Astrocyte (in vitro differentiated cells and primary cell): ENCODE measurements at regions not wholly inside any gene's neighbourhood (a gene's known extent, or its start where the extent isn't known, plus 50 kb on each side); places are given as distances from the start of the nearest gene placed in this dataset.
"Not testable (repeated sequence)": the region's sequence is repeated elsewhere in the genome, so short reads cannot be mapped to it uniquely, and the experiment has no call there.

Source experiments
- DNase-seq: peaks from one replicate; pipeline ENCODE4 v3.0.0-alpha.2; 2010; ENCODE audit warnings: low read depth
- FAIRE-seq: peaks from 2 replicates; lab custom pipeline; 2011; peaks lifted over from hg19 to GRCh38; lab: Jason Lieb, UNC
- H2AFZ ChIP-seq: 2 replicates; pipeline ENCODE4 v1.6.0; 2012; ENCODE audit warnings: low read depth, low read length, inconsistent platforms
- H3K27ac ChIP-seq: 2 replicates; pipeline ENCODE4 v1.5.1; 2011; ENCODE audit warnings: low read depth, low read length, inconsistent platforms
- H3K27me3 ChIP-seq: 2 replicates; pipeline ENCODE4 v1.6.0; 2011; ENCODE audit warnings: low read length, inconsistent platforms; ENCODE audit not compliant: insufficient read depth
- H3K36me3 ChIP-seq: 2 replicates; pipeline ENCODE4 v1.5.1; 2011; ENCODE audit warnings: low read length, inconsistent platforms; ENCODE audit not compliant: insufficient read depth
- H3K4me1 ChIP-seq: 2 replicates; pipeline ENCODE4 v1.5.1; 2011; ENCODE audit warnings: low read length, inconsistent platforms; ENCODE audit not compliant: insufficient read depth
- H3K4me2 ChIP-seq: 2 replicates; pipeline ENCODE4 v1.6.0; 2012; ENCODE audit warnings: low read length, inconsistent platforms
- H3K4me3 ChIP-seq: 2 replicates; pipeline ENCODE4 v1.5.1; 2011; ENCODE audit warnings: low read depth, mild to moderate bottlenecking, low read length, inconsistent platforms; ENCODE audit not compliant: insufficient read depth
- H3K79me2 ChIP-seq: 2 replicates; pipeline ENCODE4 v1.6.0; 2012; ENCODE audit warnings: mild to moderate bottlenecking, low read length, inconsistent platforms; ENCODE audit not compliant: insufficient read depth
- H3K9ac ChIP-seq: 2 replicates; pipeline ENCODE4 v1.6.0; 2012; ENCODE audit warnings: mild to moderate bottlenecking, low read length, inconsistent platforms
- H3K9me3 ChIP-seq: 2 replicates; pipeline ENCODE4 v1.5.1; 2012; ENCODE audit warnings: low read depth, mild to moderate bottlenecking, low read length, inconsistent platforms; ENCODE audit not compliant: insufficient read depth
- H4K20me1 ChIP-seq: 2 replicates; pipeline ENCODE4 v1.6.0; 2012; ENCODE audit warnings: low read length, inconsistent platforms; ENCODE audit not compliant: insufficient read depth
- H3K27ac Mint-ChIP-seq: one replicate; pipeline ENCODE4 v1.8.0; 2021; ENCODE audit warnings: mild to moderate bottlenecking, mixed read lengths; ENCODE audit not compliant: unreplicated experiment
- H3K27me3 Mint-ChIP-seq: one replicate; pipeline ENCODE4 v1.8.0; 2021; ENCODE audit warnings: low read depth, mixed read lengths; ENCODE audit not compliant: unreplicated experiment
- H3K36me3 Mint-ChIP-seq: one replicate; pipeline ENCODE4 v1.8.0; 2021; ENCODE audit warnings: low read depth, mixed read lengths; ENCODE audit not compliant: unreplicated experiment
- H3K4me1 Mint-ChIP-seq: one replicate; pipeline ENCODE4 v1.8.0; 2021; ENCODE audit warnings: low read depth, mixed read lengths; ENCODE audit not compliant: unreplicated experiment
- H3K4me3 Mint-ChIP-seq: one replicate; pipeline ENCODE4 v1.8.0; 2021; ENCODE audit warnings: mild to moderate bottlenecking, moderate library complexity, mixed read lengths; ENCODE audit not compliant: unreplicated experiment
- H3K9me3 Mint-ChIP-seq: one replicate; pipeline ENCODE4 v1.8.0; 2021; ENCODE audit warnings: mild to moderate bottlenecking, mixed read lengths; ENCODE audit not compliant: unreplicated experiment
- EZH2 ChIP-seq: IDR thresholded peaks from 2 replicates; pipeline ENCODE4 v1.6.1; 2012; ENCODE audit warnings: mild to moderate bottlenecking, low read length, inconsistent platforms; ENCODE audit not compliant: insufficient read depth
- TF ChIP-seq, protein P1 (sequence below): IDR thresholded peaks from 2 replicates; pipeline ENCODE4 v1.5.1; 2011; ENCODE audit warnings: low read depth, mild to moderate bottlenecking, inconsistent platforms, low read length, moderate library complexity; ENCODE audit not compliant: insufficient read depth

DNA sequence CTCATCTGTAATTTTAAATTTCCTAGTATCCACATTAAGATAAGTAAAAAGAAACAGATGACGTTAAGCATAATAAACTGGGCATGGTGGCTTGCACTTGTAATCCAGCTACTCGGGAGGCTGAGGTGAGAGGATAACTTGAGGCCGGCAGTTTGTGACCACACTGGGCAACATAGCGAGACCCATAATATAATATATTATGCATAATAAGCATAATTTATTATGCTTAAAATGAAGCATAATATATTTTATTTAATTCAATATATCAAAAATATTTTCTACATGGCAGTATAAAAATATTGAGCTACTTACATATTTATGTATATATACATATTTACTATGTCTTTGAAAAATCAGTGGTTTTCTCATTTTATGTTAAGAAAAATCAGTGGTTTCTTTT lies 128.3 kb downstream of the GOSR1 start:
- Histone ChIP-seq H3K4me1 (peaks cover 8% of the 10 kb centered on the region), H3K27ac (no peak overlapping the region), H3K36me3 (no peaks in the 10 kb centered on the region), H3K4me3 (no peak overlapping the region), H3K79me2 (peaks cover 57% of the 10 kb centered on the region), H3K27me3 (no peaks in the 10 kb centered on the region), H2AFZ (no peak overlapping the region), H3K9ac (no peak overlapping the region), H3K9me3 (no peaks in the 10 kb centered on the region), H3K4me2 (no peak overlapping the region), H4K20me1 (peaks cover 26% of the 10 kb centered on the region)
- TF ChIP-seq, protein P1, sequence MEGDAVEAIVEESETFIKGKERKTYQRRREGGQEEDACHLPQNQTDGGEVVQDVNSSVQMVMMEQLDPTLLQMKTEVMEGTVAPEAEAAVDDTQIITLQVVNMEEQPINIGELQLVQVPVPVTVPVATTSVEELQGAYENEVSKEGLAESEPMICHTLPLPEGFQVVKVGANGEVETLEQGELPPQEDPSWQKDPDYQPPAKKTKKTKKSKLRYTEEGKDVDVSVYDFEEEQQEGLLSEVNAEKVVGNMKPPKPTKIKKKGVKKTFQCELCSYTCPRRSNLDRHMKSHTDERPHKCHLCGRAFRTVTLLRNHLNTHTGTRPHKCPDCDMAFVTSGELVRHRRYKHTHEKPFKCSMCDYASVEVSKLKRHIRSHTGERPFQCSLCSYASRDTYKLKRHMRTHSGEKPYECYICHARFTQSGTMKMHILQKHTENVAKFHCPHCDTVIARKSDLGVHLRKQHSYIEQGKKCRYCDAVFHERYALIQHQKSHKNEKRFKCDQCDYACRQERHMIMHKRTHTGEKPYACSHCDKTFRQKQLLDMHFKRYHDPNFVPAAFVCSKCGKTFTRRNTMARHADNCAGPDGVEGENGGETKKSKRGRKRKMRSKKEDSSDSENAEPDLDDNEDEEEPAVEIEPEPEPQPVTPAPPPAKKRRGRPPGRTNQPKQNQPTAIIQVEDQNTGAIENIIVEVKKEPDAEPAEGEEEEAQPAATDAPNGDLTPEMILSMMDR, result no peak
- TF ChIP-seq EZH2, result no peak
- no peaks in the 10 kb centered on the region for H3K27me3 Mint-ChIP-seq
- DNase-seq, result no peak
- peaks cover 13% of the 10 kb centered on the region for H3K4me1 Mint-ChIP-seq
- FAIRE-seq, result no peak
- no peaks in the 10 kb centered on the region for H3K36me3 Mint-ChIP-seq
- H3K9me3 Mint-ChIP-seq, result no peaks in the 10 kb centered on the region
- H3K4me3 Mint-ChIP-seq, result no peak overlapping the region
- no peak overlapping the region for H3K27ac Mint-ChIP-seq

DNA sequence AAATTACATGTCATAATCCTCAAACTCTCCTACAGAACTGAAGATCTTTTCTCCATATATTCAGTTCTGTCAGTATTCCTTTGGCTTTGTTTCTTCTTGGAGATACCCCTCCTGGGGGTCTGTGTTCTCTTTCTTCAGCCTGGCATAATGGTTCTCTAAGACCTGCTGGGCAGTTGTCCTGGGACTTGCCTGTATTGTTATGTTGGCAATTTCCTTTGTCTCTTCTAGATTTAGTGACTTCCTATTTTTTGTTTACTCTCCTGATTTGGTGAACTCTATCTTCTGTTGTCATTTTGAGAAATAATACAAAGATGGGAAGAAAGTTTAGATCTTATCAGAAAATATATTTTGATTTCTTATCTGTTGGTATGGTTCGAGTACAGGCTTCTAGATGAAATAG lies 127.8 kb downstream of the GOSR1 start:
- Histone ChIP-seq H3K27ac (no peak overlapping the region), H3K9me3 (no peaks in the 10 kb centered on the region), H3K79me2 (peaks cover 57% of the 10 kb centered on the region), H3K9ac (no peak overlapping the region), H3K4me1 (peaks cover 8% of the 10 kb centered on the region), H3K4me3 (no peak overlapping the region), H2AFZ (no peak overlapping the region), H4K20me1 (peaks cover 25% of the 10 kb centered on the region), H3K4me2 (no peak overlapping the region), H3K36me3 (no peaks in the 10 kb centered on the region), H3K27me3 (no peaks in the 10 kb centered on the region)
- Mint-ChIP-seq H3K36me3 (no peaks in the 10 kb centered on the region), H3K27me3 (no peaks in the 10 kb centered on the region), H3K9me3 (no peaks in the 10 kb centered on the region), H3K27ac (no peak overlapping the region), H3K4me3 (no peak overlapping the region), H3K4me1 (peaks cover 13% of the 10 kb centered on the region)
- no peak for DNase-seq
- FAIRE-seq, result no peak
- TF ChIP-seq EZH2, result no peak
- TF ChIP-seq, protein P1, result no peak

DNA sequence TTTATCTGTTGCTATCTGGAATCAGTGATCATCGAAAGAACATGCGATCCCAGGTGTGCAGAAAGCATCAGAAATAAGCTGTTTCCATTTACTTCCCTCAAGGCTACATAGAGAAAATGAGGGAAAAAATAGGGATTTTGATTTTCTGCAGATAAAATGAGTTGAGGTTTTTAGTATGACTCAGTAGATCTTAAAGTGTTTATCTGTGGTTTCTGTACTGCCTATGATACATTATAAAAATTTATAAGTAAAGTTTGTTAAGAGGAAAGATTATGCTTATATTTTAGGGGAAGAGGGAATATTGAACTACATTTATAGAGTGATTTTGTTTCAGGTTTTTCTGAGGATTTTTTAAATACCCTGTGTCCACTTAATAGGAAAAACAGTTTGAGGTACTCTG lies 125.2 kb downstream of the GOSR1 start:
- DNase-seq (peak; percentile 28), FAIRE-seq (peak; percentile 62)
- H3K36me3 Mint-ChIP-seq, H3K27ac ChIP-seq, H3K9ac ChIP-seq, H3K9me3 Mint-ChIP-seq, H3K9me3 ChIP-seq, H3K4me1 ChIP-seq, H3K36me3 ChIP-seq, H3K27me3 ChIP-seq, H3K27ac Mint-ChIP-seq, H2AFZ ChIP-seq, H3K27me3 Mint-ChIP-seq: not testable (repeated sequence)
- Mint-ChIP-seq H3K4me3 (peak overlapping the region; percentile 99), H3K4me1 (peaks cover 13% of the 10 kb centered on the region)
- Histone ChIP-seq H4K20me1 (peaks cover 24% of the 10 kb centered on the region), H3K4me2 (peak overlapping the region; percentile 97), H3K4me3 (peak overlapping the region; percentile 41), H3K79me2 (peaks cover 55% of the 10 kb centered on the region)

DNA sequence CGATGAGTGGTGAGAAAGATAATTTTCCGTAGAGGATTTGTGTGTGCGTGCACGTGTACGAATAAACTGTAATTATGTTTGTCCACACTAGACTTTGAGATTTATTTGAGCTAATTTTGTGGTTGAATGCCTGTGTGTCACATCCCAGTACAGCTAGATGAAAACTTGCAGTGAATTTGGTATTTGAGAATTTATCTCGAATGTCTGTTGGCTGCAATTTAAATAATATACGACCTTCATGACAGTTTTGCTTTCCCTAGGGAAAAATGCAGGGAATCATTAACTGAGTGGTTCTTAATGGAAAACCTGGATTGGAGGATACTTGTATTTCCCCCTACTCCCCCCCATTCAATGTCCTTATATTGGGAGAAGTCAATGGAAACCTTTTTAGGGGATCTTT lies 124.8 kb downstream of the GOSR1 start:
- not testable (repeated sequence) for H3K4me1 ChIP-seq, H3K9me3 ChIP-seq, H3K27ac Mint-ChIP-seq, H3K27ac ChIP-seq, DNase-seq, FAIRE-seq, H3K27me3 ChIP-seq, H3K36me3 Mint-ChIP-seq, H3K27me3 Mint-ChIP-seq, H2AFZ ChIP-seq, H3K36me3 ChIP-seq, H3K9me3 Mint-ChIP-seq
- peaks cover 20% of the 10 kb centered on the region for H4K20me1 ChIP-seq
- Mint-ChIP-seq H3K4me3 (peak overlapping the region; percentile 99), H3K4me1 (peaks cover 13% of the 10 kb centered on the region)
- peaks cover 51% of the 10 kb centered on the region for H3K79me2 ChIP-seq
- H3K4me3 ChIP-seq, result peak overlapping the region; percentile 41
- peak overlapping the region; percentile 97 for H3K4me2 ChIP-seq
- peak overlapping the region; percentile 23 for H3K9ac ChIP-seq
